Esophagus (tissue), 2 donors: ENCODE measurements at regions not wholly inside any gene's neighbourhood (a gene's known extent, or its start where the extent isn't known, plus 50 kb on each side); places are given as distances from the start of the nearest gene placed in this dataset.
"Not testable (repeated sequence)": the region's sequence is repeated elsewhere in the genome, so short reads cannot be mapped to it uniquely, and the experiment has no call there.

ENCODE experiments used
- H3K27ac ChIP-seq, 2 donors: one replicate each; pipeline ENCODE4 v1.5.1; 2013; ENCODE audit warnings: low read depth in 2 of 2, mild to moderate bottlenecking in 2 of 2, inconsistent platforms in 1 of 2, low read length in 1 of 2, moderate library complexity in 1 of 2
- H3K27me3 ChIP-seq, 2 donors: one replicate each; pipeline ENCODE4 v1.6.1; 2013; ENCODE audit warnings: low read length in 2 of 2, control low read depth in 1 of 2, mild to moderate bottlenecking in 1 of 2; ENCODE audit not compliant: insufficient read depth in 2 of 2, control insufficient read depth in 1 of 2
- H3K36me3 ChIP-seq, 2 donors: one replicate each; pipeline ENCODE4 v1.6.1; 2013; ENCODE audit warnings: low read length in 1 of 2; ENCODE audit not compliant: control insufficient read depth in 2 of 2, insufficient read depth in 2 of 2
- H3K4me1 ChIP-seq, 2 donors: one replicate each; pipeline ENCODE4 v1.6.1; 2013; ENCODE audit warnings: low read length in 1 of 2; ENCODE audit not compliant: control insufficient read depth in 2 of 2, insufficient read depth in 2 of 2
- H3K4me3 ChIP-seq, 2 donors: one replicate each; pipeline ENCODE4 v1.5.1; 2013; ENCODE audit warnings: low read length in 2 of 2, mild to moderate bottlenecking in 2 of 2, low read depth in 1 of 2, moderate library complexity in 1 of 2
- H3K9me3 ChIP-seq, 2 donors: one replicate each; pipeline ENCODE4 v1.6.1; 2013; ENCODE audit warnings: mild to moderate bottlenecking in 2 of 2, low read depth in 1 of 2, low read length in 1 of 2, moderate library complexity in 1 of 2; ENCODE audit not compliant: control insufficient read depth in 2 of 2, insufficient read depth in 1 of 2
- WGBS, 2 donors: extraction: QIAGEN DNeasy Blood & Tissue Kit; methylation state at CpG; one replicate each; pipeline ENCODE4 v1.1.7; 2013; 5-methylcytosine and 5-hydroxymethylcytosine counted together
- donor health status: healthy with polysubstance abuse.
- donor health status: Bipolar disorder and iron deficiency.

GRCh38 chr4:79756140-79756895 is 316.7 kb downstream of the ANTXR2 start:
- no peaks in the 10 kb centered on the region for H3K9me3 ChIP-seq
- H3K4me1 ChIP-seq, result no peaks in the 10 kb centered on the region
- 49 to 59% methylated on average over 2 of the region's 2 CpGs for WGBS, 2 donors

GRCh38 chr4:79748835-79749234 is 324.2 kb downstream of the ANTXR2 start:
- Histone ChIP-seq H3K9me3 (no peaks in the 10 kb centered on the region), H3K36me3 (no peaks in the 10 kb centered on the region), H3K27me3 (no peaks in the 10 kb centered on the region), H3K27ac (no peak overlapping the region), H3K4me1 (no peaks in the 10 kb centered on the region), H3K4me3 (no peak overlapping the region)
- 86 to 90% methylated on average over 2 of the region's 2 CpGs for WGBS, 2 donors

More at GRCh38 chr4:79756140-79756895, 316.7 kb downstream of the ANTXR2 start:
- H3K27ac ChIP-seq, result no peak overlapping the region
- H3K27me3 ChIP-seq, result no peaks in the 10 kb centered on the region
- no peak overlapping the region for H3K4me3 ChIP-seq
- H3K36me3 ChIP-seq, result no peaks in the 10 kb centered on the region

- no peak overlapping the region for H3K27ac ChIP-seq
- no peaks in the 10 kb centered on the region for H3K36me3 ChIP-seq
- no peaks in the 10 kb centered on the region for H3K9me3 ChIP-seq
- H3K27me3 ChIP-seq, result no peaks in the 10 kb centered on the region
- no peaks in the 10 kb centered on the region for H3K4me1 ChIP-seq
- H3K4me3 ChIP-seq, result no peak overlapping the region
Measured at GRCh38 chr4:79747252-79747651, 325.8 kb downstream of the ANTXR2 start.

- H3K9me3 ChIP-seq, result no peaks in the 10 kb centered on the region
- no peaks in the 10 kb centered on the region for H3K27me3 ChIP-seq
- no peak overlapping the region for H3K27ac ChIP-seq
- H3K4me3 ChIP-seq, result no peak overlapping the region
- 89 to 91% methylated on average over 8 of the region's 8 CpGs for WGBS, 2 donors
- H3K36me3 ChIP-seq, result no peaks in the 10 kb centered on the region
- no peaks in the 10 kb centered on the region for H3K4me1 ChIP-seq
Measured at GRCh38 chr4:79743014-79743413, 330.0 kb downstream of the ANTXR2 start.

- Histone ChIP-seq H3K9me3 (no peaks in the 10 kb centered on the region), H3K36me3 (no peaks in the 10 kb centered on the region), H3K27ac (no peak overlapping the region), H3K4me3 (no peak overlapping the region), H3K27me3 (no peaks in the 10 kb centered on the region), H3K4me1 (no peaks in the 10 kb centered on the region)
- WGBS, 2 donors, result 63 to 67% methylated on average over 3 of the region's 3 CpGs
Measured at GRCh38 chr4:79739912-79740311, 331.9 kb upstream of the GK2 start.

- Histone ChIP-seq H3K36me3 (no peaks in the 10 kb centered on the region), H3K4me3 (no peak overlapping the region), H3K4me1 (no peaks in the 10 kb centered on the region), H3K27ac (no peak overlapping the region), H3K27me3 (no peaks in the 10 kb centered on the region), H3K9me3 (no peaks in the 10 kb centered on the region)
- WGBS, 2 donors, result 83 to 84% methylated on average over 15 of the region's 15 CpGs
Measured at GRCh38 chr4:79723507-79723906, 315.5 kb upstream of the GK2 start.

- Histone ChIP-seq H3K36me3 (no peaks in the 10 kb centered on the region), H3K27me3 (no peaks in the 10 kb centered on the region), H3K4me1 (no peaks in the 10 kb centered on the region), H3K4me3 (no peak overlapping the region), H3K27ac (no peak overlapping the region), H3K9me3 (peaks cover 0 to 2% of the 10 kb centered on the region in 2 donors)
Measured at GRCh38 chr4:79700356-79700755, 292.3 kb upstream of the GK2 start.

GRCh38 chr4:79697444-79697843 is 289.4 kb upstream of the GK2 start:
- H3K9me3 ChIP-seq, result peaks cover 0 to 2% of the 10 kb centered on the region in 2 donors
- no peaks in the 10 kb centered on the region for H3K27me3 ChIP-seq
- 78 to 87% methylated on average over 4 of the region's 4 CpGs for WGBS, 2 donors
- no peaks in the 10 kb centered on the region for H3K36me3 ChIP-seq
- H3K4me1 ChIP-seq, result no peaks in the 10 kb centered on the region
- H3K4me3 ChIP-seq, result no peak overlapping the region
- no peak overlapping the region for H3K27ac ChIP-seq

- H3K36me3 ChIP-seq, H3K9me3 ChIP-seq, H3K27ac ChIP-seq, H3K4me1 ChIP-seq, H3K4me3 ChIP-seq, H3K27me3 ChIP-seq: not testable (repeated sequence)
- 65 to 82% methylated on average over 3 of the region's 3 CpGs for WGBS, 2 donors
Measured at GRCh38 chr4:79696534-79696933, 288.5 kb upstream of the GK2 start.

GRCh38 chr4:79695848-79696247 is 287.8 kb upstream of the GK2 start:
- H3K27me3 ChIP-seq, result no peaks in the 10 kb centered on the region
- no peaks in the 10 kb centered on the region for H3K36me3 ChIP-seq
- H3K4me3 ChIP-seq, result no peak overlapping the region
- H3K4me1 ChIP-seq, result no peaks in the 10 kb centered on the region
- H3K9me3 ChIP-seq, result peaks cover 0 to 1% of the 10 kb centered on the region in 2 donors
- 75 to 85% methylated on average over 3 of the region's 3 CpGs for WGBS, 2 donors
- H3K27ac ChIP-seq, result no peak overlapping the region
